ENCODE measurements at regions not wholly inside any gene's neighbourhood (a gene's known extent, or its start where the extent isn't known, plus 50 kb on each side); places are given as distances from the start of the nearest gene placed in this dataset.

DNA sequence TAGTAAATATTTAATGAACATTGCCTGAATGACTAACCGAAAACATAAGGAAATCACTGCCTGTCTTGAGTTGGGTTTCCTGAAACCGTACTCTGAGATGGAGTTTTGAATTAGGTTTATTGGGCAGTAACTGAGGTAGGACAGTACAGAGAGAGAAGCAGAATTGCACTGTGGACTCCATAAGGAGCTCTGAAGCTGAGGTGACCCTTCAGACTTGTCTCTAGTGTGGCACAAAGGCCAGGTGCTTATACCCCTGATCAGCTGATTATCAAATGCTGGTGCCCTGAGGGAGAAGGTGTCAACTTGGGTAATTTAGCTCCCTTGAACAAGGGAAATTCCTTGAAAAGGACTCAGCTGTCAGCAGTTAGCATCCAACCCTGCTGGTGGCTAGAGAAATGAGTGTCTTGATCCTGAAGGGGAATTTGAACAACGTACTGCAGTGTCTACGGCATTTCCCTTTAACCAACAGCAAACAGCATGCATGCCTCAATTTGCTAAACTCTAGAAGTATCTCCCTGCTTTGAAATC lies 135.0 kb upstream of the SMARCA2 start:
- no peak for TF ChIP-seq CTCF (IDR thresholded peaks at IDR 0.05)
- TF ChIP-seq POLR2A (IDR thresholded peaks at IDR 0.05): no peak

Measured in stomach (tissue), 4 donors.